ENCODE measurements at regions not wholly inside any gene's neighbourhood (a gene's known extent, or its start where the extent isn't known, plus 50 kb on each side); places are given as distances from the start of the nearest gene placed in this dataset.
"Not testable (repeated sequence)": the region's sequence is repeated elsewhere in the genome, so short reads cannot be mapped to it uniquely, and the experiment has no call there.

DNA sequence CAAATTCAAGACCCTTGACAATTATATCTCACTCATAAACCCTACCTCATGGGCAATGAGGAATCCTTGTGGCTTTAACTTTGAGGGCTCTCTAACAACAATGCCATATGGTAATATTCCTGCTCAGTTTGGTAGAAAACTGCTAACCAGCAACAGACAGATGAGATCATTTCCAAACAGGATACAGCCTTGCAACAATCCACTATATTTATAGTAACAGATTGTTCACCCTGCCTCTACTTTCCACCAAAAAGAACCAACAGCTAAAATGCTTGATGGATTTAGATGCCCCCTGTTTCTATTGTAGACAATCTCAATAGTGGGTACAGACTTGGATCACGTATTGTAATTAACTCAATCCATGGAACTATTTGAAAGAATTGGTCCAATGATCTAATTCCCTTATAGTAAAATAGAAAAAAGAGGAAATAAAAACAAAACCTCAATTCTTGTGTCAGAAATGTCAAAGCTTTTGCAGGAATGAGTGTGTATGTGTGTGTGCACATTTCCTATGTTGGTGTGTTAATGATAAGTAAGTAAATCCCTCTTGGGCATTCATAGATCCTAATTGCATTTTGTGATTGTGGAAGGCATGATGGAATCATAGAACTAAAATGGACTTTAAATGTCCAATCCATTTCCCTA lies 100.0 kb upstream of the EDEM3 start:
- no peaks in the 10 kb centered on the region for H3K27me3 Mint-ChIP-seq (ENCODE audit: low read depth)
- no peaks in the 10 kb centered on the region for H3K9me3 Mint-ChIP-seq
- H3K4me3 Mint-ChIP-seq = no peak overlapping the region
- no peak for ATAC-seq
- peaks cover 1% of the 10 kb centered on the region for H3K4me1 Mint-ChIP-seq (ENCODE audit: low read depth)
- DNase-seq = no peak
- H3K36me3 Mint-ChIP-seq (ENCODE audit: insufficient read depth) = peaks cover 7% of the 10 kb centered on the region

DNA sequence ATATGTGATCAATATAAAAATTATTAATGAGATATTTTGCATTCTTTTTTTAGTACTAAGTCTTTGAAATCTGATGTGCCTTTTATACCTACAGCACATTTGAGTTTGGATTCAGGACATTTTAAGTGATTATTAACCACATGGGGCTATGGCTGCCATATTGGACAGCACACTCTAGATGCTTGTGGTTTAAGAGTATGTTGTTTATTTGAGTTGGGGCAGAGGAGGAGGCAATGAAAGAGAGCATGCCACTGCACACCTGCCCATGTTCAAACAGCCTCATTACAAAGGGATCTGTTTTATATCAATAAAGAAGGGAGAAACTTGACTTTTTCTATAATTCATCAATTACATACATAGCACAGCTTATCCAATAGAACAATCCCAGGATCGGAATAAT lies 99.4 kb upstream of the EDEM3 start:
- Mint-ChIP-seq H3K4me3 (no peak overlapping the region), H3K9me3 (no peaks in the 10 kb centered on the region), H3K27me3 (ENCODE audit: low read depth) (no peaks in the 10 kb centered on the region), H3K4me1 (ENCODE audit: low read depth) (peaks cover 1% of the 10 kb centered on the region), H3K36me3 (ENCODE audit: insufficient read depth) (peaks cover 7% of the 10 kb centered on the region)
- DNase-seq (no peak), ATAC-seq (no peak)

DNA sequence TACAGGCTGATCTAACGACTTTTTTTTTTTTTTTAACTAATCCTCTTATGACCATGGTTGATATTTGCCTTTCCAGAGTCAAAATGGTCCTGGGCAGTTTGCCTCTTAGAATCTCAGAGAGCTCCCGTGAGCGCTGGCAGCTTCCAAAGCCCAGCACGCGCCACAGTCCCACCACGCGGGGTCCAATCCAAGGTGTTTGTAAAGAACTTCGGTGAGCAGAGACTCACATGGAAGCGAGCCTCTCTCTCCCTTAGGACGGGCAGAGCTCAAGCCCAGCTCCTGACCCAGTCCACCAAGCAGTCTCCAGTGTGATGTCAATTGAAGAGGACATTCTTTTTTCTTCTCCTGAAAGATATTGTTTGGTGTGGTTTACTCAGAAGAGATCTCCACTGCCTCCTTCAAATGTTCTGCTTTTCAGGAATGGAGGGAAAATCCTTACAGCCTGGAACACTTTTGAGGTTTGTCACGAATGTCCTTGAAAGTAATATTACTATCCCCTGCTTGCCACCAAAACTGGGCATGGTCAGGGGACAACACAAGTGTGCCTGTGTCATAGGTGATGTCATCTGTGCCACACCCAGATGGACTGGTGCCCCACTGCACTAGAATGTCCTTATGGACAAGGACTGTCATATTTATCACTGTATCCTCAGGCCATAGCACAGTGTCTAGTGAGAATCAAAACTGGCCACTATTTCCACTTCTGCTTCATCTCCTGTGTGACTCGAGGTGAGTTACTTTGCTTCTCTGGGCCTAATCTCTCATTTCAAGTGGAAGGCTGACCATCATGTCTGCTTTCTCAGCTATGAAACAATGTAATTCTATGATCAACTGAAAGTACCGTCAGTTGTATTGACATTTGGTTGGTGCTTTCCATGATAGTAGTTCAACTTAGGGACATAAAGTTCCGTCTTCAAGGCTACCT lies 97.4 kb upstream of the EDEM3 start:
- H3K27me3 Mint-ChIP-seq (ENCODE audit: low read depth) = no peaks in the 10 kb centered on the region
- peaks cover 1% of the 10 kb centered on the region for H3K4me1 Mint-ChIP-seq (ENCODE audit: low read depth)
- peaks cover 7% of the 10 kb centered on the region for H3K36me3 Mint-ChIP-seq (ENCODE audit: insufficient read depth)
- H3K4me3 Mint-ChIP-seq = no peak overlapping the region
- ATAC-seq (no peak), DNase-seq (no peak)
- no peaks in the 10 kb centered on the region for H3K9me3 Mint-ChIP-seq

DNA sequence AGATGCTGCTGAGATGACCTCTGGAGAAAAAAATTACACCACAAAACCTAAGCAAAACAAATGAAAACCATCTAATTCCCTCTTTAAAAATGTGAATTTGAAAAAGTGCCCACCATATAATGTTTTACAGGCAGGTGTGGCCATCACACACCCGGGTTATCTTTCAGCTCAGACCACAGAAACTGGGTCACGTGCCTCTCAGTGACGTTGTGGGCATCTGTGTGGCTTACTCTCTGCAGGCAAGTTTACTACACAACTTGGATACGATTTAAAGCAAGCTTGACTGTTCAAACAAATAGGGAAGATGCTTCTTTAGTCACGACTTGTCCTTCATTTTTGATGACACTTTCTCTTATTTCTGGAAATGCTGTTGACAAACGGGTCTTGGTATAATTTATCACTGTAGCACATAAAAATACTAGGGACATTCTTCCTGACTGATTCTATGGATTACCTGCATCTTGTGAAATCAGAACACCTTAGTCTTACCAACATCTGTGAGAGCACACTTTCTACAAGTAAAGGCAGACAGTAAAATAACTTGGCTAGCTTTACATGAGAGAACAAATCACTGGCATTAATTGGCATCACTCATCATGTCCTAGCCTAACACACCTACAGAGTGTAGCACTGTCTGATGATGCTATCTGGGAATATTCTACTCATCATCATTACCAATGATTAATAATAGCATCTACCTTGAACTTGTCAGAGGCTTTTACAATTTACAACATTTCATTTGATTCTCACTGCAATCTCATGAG lies 89.3 kb upstream of the EDEM3 start:
- no peak overlapping the region for H3K4me3 Mint-ChIP-seq
- DNase-seq = peak; percentile 26
- peaks cover 44% of the 10 kb centered on the region for H3K4me1 Mint-ChIP-seq (ENCODE audit: low read depth)
- peak; percentile 73 to 83 for ATAC-seq
- no peaks in the 10 kb centered on the region for H3K9me3 Mint-ChIP-seq
- no peaks in the 10 kb centered on the region for H3K36me3 Mint-ChIP-seq (ENCODE audit: insufficient read depth)
- no peaks in the 10 kb centered on the region for H3K27me3 Mint-ChIP-seq (ENCODE audit: low read depth)

DNA sequence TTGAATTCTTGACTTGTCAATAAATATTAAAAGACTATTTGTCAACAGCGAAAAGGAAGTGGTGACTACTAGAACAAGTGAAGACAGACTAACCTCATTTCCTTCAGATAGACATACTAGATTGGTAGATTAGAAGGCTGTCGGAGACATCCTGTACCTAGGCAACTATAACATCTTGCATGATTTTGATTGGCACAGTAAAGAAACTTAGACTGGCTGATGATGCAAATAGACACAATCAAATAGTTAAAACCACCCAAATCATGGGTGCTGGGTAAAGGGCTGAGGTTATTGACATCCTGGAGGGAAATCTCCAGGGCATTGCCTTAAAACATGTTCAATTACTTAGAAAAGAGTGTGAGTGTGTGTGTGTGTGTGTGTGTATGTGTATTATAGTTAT lies 85.9 kb upstream of the EDEM3 start:
- ATAC-seq (peak; percentile 31 to 51), DNase-seq (no peak)
- Mint-ChIP-seq H3K9me3 (no peaks in the 10 kb centered on the region), H3K4me1 (ENCODE audit: low read depth) (peaks cover 47% of the 10 kb centered on the region), H3K4me3 (no peak overlapping the region), H3K36me3 (ENCODE audit: insufficient read depth) (peaks cover 5% of the 10 kb centered on the region), H3K27me3 (ENCODE audit: low read depth) (no peaks in the 10 kb centered on the region)

DNA sequence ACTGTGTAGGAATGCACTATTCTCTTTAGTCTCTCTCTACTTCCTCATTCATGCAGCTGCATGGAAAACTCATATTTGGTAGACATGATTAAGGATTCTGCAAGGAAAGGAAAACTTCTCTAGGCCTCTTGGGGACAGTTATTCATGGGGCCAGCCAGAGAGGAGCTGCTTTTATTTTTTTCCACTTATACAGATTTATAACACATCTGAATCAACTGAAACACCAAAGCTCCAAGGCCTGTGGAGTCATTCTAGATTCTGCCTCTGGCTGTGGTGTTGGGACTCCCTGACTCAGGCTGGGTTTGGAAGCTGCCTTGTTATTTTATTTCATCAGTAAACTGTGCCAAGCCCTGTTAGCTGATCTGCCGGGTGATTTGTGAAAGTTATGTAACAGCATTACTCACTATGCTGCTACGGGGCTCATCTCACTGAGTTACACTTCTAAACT lies 83.9 kb upstream of the EDEM3 start:
- ATAC-seq = peak in 1 of 2 donors; percentile 41
- H3K9me3 Mint-ChIP-seq = no peaks in the 10 kb centered on the region
- DNase-seq = no peak
- no peak overlapping the region for H3K4me3 Mint-ChIP-seq
- H3K36me3 Mint-ChIP-seq (ENCODE audit: insufficient read depth) = peaks cover 8% of the 10 kb centered on the region
- H3K27me3 Mint-ChIP-seq (ENCODE audit: low read depth) = no peaks in the 10 kb centered on the region
- H3K4me1 Mint-ChIP-seq (ENCODE audit: low read depth) = peaks cover 35% of the 10 kb centered on the region

DNA sequence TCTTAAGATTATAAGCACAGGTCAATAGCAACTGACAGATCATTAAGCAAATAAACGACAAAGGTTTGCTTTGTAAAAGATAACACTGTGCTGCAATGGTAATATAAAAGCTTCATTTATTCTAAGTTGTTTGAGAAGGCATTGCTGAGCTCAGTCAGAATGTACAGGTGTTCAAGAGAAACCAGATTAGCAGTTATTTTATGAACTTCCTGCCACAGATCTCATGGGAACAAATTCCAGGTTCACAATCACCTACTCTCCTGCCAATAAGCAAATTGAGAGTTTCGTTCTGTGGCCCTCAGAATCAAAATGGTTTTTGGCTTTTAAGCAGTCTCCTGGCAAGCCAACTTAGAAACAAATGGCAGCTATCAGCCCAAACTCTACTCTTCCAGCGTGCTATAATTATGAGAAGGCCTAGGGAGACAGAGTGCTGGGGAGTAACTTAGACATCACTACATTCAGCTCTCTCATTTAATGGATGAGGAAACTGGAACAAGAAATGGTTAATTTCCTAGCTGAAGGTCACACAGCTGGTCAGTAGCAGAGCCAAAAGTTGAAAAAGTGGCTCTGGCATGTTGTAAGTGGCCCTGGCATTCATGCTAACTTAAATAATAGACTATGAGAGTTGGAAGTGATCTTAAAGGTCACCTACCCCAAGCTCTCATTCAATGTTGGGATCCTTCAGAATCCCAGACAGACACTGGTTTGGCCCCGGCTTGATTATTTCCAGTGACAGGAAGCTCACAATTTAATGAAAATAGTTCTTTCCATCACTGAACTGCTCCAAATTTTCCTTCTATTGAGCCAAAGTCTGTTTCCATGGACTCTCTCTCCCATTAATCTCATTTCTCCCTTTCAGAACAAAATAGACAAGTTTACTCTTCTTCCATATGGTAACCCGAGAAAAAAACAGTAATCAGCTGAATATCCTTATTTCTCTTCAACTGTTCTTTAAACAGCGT lies 82.6 kb upstream of the EDEM3 start:
- Mint-ChIP-seq H3K27me3 (ENCODE audit: low read depth) (no peaks in the 10 kb centered on the region), H3K4me1 (ENCODE audit: low read depth) (peaks cover 24% of the 10 kb centered on the region), H3K4me3 (no peak overlapping the region), H3K9me3 (no peaks in the 10 kb centered on the region), H3K36me3 (ENCODE audit: insufficient read depth) (peaks cover 9% of the 10 kb centered on the region)
- ATAC-seq (no peak), DNase-seq (no peak)

DNA sequence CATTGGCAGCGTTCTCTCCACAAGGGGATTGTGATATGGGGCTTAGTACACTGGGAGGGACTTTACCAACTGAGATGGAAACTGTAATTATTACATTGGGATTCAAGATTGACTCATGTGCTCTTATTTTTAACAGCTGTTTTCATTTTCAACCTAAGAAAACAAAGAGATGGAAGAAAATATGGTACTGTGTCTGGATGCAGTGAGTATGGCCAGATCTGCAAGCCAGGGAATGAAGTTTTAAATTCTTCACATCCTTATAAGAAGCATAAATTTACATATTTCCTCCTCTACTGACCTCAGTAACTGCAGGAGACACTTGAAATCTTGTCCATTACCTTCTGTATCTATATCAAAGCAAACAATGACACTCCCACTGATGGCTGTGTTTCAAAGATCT lies 81.5 kb upstream of the EDEM3 start:
- Mint-ChIP-seq H3K36me3 (ENCODE audit: insufficient read depth) (peaks cover 17% of the 10 kb centered on the region), H3K9me3 (no peaks in the 10 kb centered on the region), H3K4me3 (no peak overlapping the region), H3K4me1 (ENCODE audit: low read depth) (peaks cover 14% of the 10 kb centered on the region), H3K27me3 (ENCODE audit: low read depth) (no peaks in the 10 kb centered on the region)
- no peak for DNase-seq
- ATAC-seq = no peak

DNA sequence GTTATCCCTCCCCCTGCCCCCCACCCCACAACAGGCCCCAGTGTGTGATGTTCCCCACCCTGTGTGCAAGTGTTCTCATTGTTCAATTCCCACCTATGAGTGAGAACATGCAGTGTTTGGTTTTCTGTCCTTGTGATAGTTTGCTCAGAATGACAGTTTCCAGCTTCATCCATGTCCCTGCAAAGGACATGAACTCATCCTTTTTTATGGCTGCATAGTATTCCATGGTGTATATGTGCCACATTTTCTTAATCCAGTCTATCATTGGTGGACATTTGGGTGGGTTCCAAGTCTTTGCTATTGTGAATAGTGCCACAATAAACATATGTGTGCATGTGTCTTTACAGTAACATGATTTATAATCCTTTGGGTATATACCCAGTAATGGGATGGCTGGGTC lies 79.3 kb upstream of the EDEM3 start:
- ATAC-seq; H3K9me3 Mint-ChIP-seq; DNase-seq; H3K4me3 Mint-ChIP-seq; H3K4me1 Mint-ChIP-seq (ENCODE audit: low read depth); H3K27me3 Mint-ChIP-seq (ENCODE audit: low read depth): not testable (repeated sequence)
- peaks cover 22% of the 10 kb centered on the region for H3K36me3 Mint-ChIP-seq (ENCODE audit: insufficient read depth)

DNA sequence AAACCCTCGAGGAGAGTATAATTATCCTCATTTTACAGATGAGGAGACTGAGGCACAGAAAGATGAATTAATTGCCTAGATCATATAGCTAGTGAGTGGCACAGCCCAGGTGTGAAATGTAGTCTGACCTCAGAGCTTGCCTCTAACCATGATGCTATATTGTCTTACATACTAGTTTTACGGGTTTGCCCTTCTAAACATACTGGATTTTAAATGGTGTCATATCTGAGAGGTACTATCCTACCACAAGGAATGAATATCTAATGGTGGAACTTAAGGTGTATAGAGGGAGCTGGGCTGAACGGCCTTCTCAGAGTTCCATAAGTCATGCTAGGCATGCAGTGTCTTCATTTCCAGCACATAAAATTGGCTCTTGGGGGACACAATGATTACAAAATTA lies 77.9 kb upstream of the EDEM3 start:
- no peak for ATAC-seq
- no peaks in the 10 kb centered on the region for H3K27me3 Mint-ChIP-seq (ENCODE audit: low read depth)
- no peaks in the 10 kb centered on the region for H3K9me3 Mint-ChIP-seq
- H3K4me3 Mint-ChIP-seq = no peak overlapping the region
- no peak for DNase-seq
- peaks cover 23% of the 10 kb centered on the region for H3K36me3 Mint-ChIP-seq (ENCODE audit: insufficient read depth)
- H3K4me1 Mint-ChIP-seq (ENCODE audit: low read depth) = no peaks in the 10 kb centered on the region

DNA sequence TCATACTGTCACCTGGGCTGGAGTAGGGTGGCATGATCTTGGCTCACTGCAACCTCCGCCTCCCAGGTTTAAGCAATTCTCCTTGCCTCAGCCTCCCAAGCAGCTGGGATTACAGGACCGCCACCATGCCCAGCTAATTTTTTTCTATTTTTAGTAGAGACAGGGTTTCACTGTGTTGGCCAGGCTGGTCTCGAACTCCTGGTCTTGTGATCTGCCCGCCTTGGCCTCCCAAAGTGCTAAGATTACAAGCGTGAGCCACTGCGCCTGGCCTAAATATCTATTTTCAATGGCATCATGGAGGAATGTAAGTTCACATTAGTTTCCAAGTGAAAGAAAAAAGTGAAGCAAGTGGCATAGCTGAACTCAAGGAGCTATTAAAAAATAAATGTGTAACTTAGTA lies 74.8 kb upstream of the EDEM3 start:
- ATAC-seq; H3K4me3 Mint-ChIP-seq; H3K4me1 Mint-ChIP-seq (ENCODE audit: low read depth); H3K27me3 Mint-ChIP-seq (ENCODE audit: low read depth); H3K9me3 Mint-ChIP-seq; DNase-seq: not testable (repeated sequence)
- peaks cover 21% of the 10 kb centered on the region for H3K36me3 Mint-ChIP-seq (ENCODE audit: insufficient read depth)

DNA sequence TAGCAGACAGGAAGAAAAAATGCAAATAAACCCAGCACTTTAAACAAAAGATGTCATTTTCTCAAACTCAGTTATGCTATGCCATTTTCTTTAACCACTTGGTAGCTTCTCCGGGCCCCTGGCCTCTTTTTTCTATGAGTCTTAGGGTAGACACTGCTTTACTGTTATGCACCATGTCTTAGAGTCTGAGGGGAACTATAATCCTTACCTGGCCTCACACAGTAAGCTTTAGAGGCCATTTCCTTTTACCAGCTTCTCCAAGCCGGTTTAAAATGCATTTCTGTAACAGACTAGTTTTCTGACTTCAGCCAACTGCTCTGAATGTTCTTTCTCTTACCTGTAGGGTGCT lies 73.7 kb upstream of the EDEM3 start:
- Mint-ChIP-seq H3K4me3 (no peak overlapping the region), H3K27me3 (ENCODE audit: low read depth) (no peaks in the 10 kb centered on the region), H3K4me1 (ENCODE audit: low read depth) (no peaks in the 10 kb centered on the region), H3K9me3 (no peaks in the 10 kb centered on the region), H3K36me3 (ENCODE audit: insufficient read depth) (peaks cover 21% of the 10 kb centered on the region)
- DNase-seq (no peak), ATAC-seq (no peak)

DNA sequence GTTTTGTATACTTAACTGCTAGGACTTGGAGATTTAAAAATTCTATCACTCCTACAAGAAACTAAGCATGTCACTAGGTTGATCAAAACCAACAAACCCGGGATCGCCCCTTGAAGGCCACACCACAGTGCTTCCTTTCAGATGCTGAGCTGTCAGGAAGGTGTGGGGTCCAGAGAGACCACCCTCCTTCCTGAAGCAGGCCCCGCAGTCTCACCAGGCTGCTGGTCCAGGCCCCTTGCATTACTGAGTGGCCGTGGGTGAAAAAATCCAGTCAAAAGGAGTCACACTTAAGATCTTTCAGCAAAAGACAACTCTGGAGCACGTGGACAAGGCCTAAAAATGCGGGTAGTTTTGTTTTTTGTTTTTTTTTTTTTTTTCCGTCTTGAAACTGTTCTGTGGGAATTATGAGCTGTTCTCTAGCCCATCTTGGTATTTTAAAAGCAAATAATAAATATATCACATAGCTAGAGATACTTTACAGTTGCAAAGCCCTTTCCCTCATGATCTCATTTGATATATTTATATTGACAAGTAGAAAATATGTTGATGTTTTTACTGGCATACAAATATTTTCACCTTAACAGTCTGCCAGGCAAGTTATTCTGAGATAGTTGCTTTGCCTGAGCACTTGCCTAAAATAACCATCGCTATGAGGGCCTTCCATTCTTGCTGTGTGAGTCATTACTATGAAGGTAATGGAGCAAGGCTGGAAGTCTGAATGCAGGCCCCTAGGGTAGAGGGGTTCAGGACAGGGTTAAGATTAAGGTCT lies 73.1 kb upstream of the EDEM3 start:
- Mint-ChIP-seq H3K4me1 (ENCODE audit: low read depth) (no peaks in the 10 kb centered on the region), H3K9me3 (no peaks in the 10 kb centered on the region), H3K27me3 (ENCODE audit: low read depth) (no peaks in the 10 kb centered on the region), H3K36me3 (ENCODE audit: insufficient read depth) (peaks cover 21% of the 10 kb centered on the region), H3K4me3 (no peak overlapping the region)
- ATAC-seq (no peak), DNase-seq (no peak)

All from activated T-cell treated with anti-CD3 and anti-CD28 coated beads, Interleukin-2, amount 50 U/mL, for 4 hours (primary cell).